CD14-positive monocyte (primary cell): ENCODE measurements at regions not wholly inside any gene's neighbourhood (a gene's known extent, or its start where the extent isn't known, plus 50 kb on each side); places are given as distances from the start of the nearest gene placed in this dataset.

Experiments
- DNase-seq, 3 donors: peaks; one replicate each; pipeline ENCODE4 v3.0.0-alpha.2; 2011 to 2022
- H2AFZ ChIP-seq: 2 replicates; pipeline ENCODE4 v1.6.0; 2012; ENCODE audit warnings: mild to moderate bottlenecking, low read depth, low read length, inconsistent platforms; ENCODE audit not compliant: insufficient read depth, poor library complexity, severe bottlenecking
- H3K27ac ChIP-seq, 2 donors: 1 replicate in 1 of 2; 2 replicates in 1 of 2; pipeline ENCODE4 v1.5.1; 2012 to 2013; ENCODE audit warnings: low read length in 2 of 2, control low read depth in 1 of 2, inconsistent platforms in 1 of 2, low read depth in 1 of 2, mild to moderate bottlenecking in 1 of 2
- H3K27me3 ChIP-seq, 2 donors: one replicate each; pipeline versions ENCODE4 v1.6.0 to v1.6.1; 2011 to 2013; ENCODE audit warnings: low read length in 2 of 2; ENCODE audit not compliant: control insufficient read depth in 2 of 2, insufficient read depth in 2 of 2
- H3K36me3 ChIP-seq, 2 donors: replicated peaks in 1 of 2; 1 replicate in 1 of 2; 2 replicates in 1 of 2; pipeline versions ENCODE4 v1.5.1 to v1.6.1; 2012 to 2013; ENCODE audit warnings: low read length in 2 of 2, control low read depth in 1 of 2, inconsistent platforms in 1 of 2, mild to moderate bottlenecking in 1 of 2; ENCODE audit not compliant: insufficient read depth in 2 of 2, control insufficient read depth in 1 of 2
- H3K4me1 ChIP-seq, 2 donors: 1 replicate in 1 of 2; 2 replicates in 1 of 2; pipeline versions ENCODE4 v1.5.1 to v1.6.1; 2012 to 2013; ENCODE audit warnings: low read length in 2 of 2, control low read depth in 1 of 2, inconsistent platforms in 1 of 2, mild to moderate bottlenecking in 1 of 2, moderate library complexity in 1 of 2; ENCODE audit not compliant: insufficient read depth in 2 of 2, control insufficient read depth in 1 of 2
- H3K4me2 ChIP-seq: replicated peaks from 2 replicates; pipeline ENCODE3; 2012; ENCODE audit warnings: low read length, moderate library complexity, mild to moderate bottlenecking; ENCODE audit not compliant: poor library complexity, severe bottlenecking; ENCODE audit errors: extremely low read depth
- H3K4me3 ChIP-seq, 3 experiments: fragments of 200-600 bp in 1 of 3; sonication (generic) in 1 of 3; replicated peaks in 1 of 3; 1 replicate in 2 of 3; 2 replicates in 1 of 3; pipeline ENCODE4 v1.5.1; 2011 to 2013; ENCODE audit warnings: low read length in 3 of 3, mild to moderate bottlenecking in 3 of 3, control low read depth in 2 of 3, low read depth in 2 of 3, inconsistent platforms in 1 of 3, moderate library complexity in 1 of 3
- H3K79me2 ChIP-seq: 2 replicates; pipeline ENCODE4 v1.6.0; 2012; ENCODE audit warnings: mild to moderate bottlenecking, control low read depth, inconsistent platforms, low read length, moderate library complexity; ENCODE audit not compliant: insufficient read depth
- H3K9ac ChIP-seq: 2 replicates; pipeline ENCODE4 v1.6.0; 2017; ENCODE audit warnings: low read length, mild to moderate bottlenecking; ENCODE audit not compliant: insufficient read depth, poor library complexity, severe bottlenecking
- H3K9me3 ChIP-seq, 2 donors: replicated peaks in 1 of 2; 1 replicate in 1 of 2; 2 replicates in 1 of 2; pipeline versions ENCODE4 v1.5.1 to v1.6.1; 2012 to 2013; ENCODE audit warnings: low read length in 2 of 2, control low read depth in 1 of 2; ENCODE audit not compliant: control insufficient read depth in 1 of 2, insufficient read depth in 1 of 2
- H4K20me1 ChIP-seq: 2 replicates; pipeline ENCODE4 v1.6.0; 2012; ENCODE audit warnings: mild to moderate bottlenecking, low read length, control low read depth, moderate library complexity; ENCODE audit not compliant: insufficient read depth
- H3K27ac Mint-ChIP-seq, 7 donors: one replicate each; pipeline ENCODE4 v1.8.0; 2020; ENCODE audit warnings: mild to moderate bottlenecking in 7 of 7, mixed read lengths in 7 of 7, moderate library complexity in 6 of 7, inconsistent platforms in 2 of 7
- H3K27me3 Mint-ChIP-seq, 3 donors: one replicate each; pipeline ENCODE4 v1.8.0; 2021 to 2022; ENCODE audit warnings: low read depth in 3 of 3, mild to moderate bottlenecking in 3 of 3, mixed read lengths in 3 of 3, moderate library complexity in 3 of 3, inconsistent platforms in 1 of 3
- H3K36me3 Mint-ChIP-seq, 2 donors: one replicate each; pipeline ENCODE4 v1.8.0; 2020; ENCODE audit warnings: mixed read lengths in 2 of 2, inconsistent platforms in 1 of 2, mild to moderate bottlenecking in 1 of 2
- H3K4me1 Mint-ChIP-seq: one replicate; pipeline ENCODE4 v1.8.0; 2020; ENCODE audit warnings: mild to moderate bottlenecking, mixed read lengths
- H3K4me3 Mint-ChIP-seq, 2 donors: one replicate each; pipeline ENCODE4 v1.8.0; 2020; ENCODE audit warnings: mild to moderate bottlenecking in 2 of 2, mixed read lengths in 2 of 2, moderate library complexity in 1 of 2
- H3K9me3 Mint-ChIP-seq, 7 donors: one replicate each; pipeline ENCODE4 v1.8.0; 2020 to 2022; ENCODE audit warnings: mixed read lengths in 7 of 7, mild to moderate bottlenecking in 6 of 7, moderate library complexity in 6 of 7, inconsistent platforms in 2 of 7
- WGBS: methylation state at CpG from one replicate; pipeline ENCODE4 v1.1.5; 2013; ENCODE audit warnings: missing lambda C conversion rate; ENCODE audit not compliant: insufficient coverage; 5-methylcytosine and 5-hydroxymethylcytosine counted together
- intact Hi-C, 2 donors: fragments of 100-400 bp; cut with micrococcal nuclease; formaldehyde crosslinking; loops; one replicate each; pipeline versions ENCODE4 v1.15.0 to v1.15.1; 2023
- TF ChIP-seq, protein P1 (sequence below): fragments of 200-600 bp; IDR thresholded peaks from one replicate; pipeline ENCODE4 v1.8.0; 2022; ENCODE audit warnings: antibody characterized with exemption, mild to moderate bottlenecking

DNA sequence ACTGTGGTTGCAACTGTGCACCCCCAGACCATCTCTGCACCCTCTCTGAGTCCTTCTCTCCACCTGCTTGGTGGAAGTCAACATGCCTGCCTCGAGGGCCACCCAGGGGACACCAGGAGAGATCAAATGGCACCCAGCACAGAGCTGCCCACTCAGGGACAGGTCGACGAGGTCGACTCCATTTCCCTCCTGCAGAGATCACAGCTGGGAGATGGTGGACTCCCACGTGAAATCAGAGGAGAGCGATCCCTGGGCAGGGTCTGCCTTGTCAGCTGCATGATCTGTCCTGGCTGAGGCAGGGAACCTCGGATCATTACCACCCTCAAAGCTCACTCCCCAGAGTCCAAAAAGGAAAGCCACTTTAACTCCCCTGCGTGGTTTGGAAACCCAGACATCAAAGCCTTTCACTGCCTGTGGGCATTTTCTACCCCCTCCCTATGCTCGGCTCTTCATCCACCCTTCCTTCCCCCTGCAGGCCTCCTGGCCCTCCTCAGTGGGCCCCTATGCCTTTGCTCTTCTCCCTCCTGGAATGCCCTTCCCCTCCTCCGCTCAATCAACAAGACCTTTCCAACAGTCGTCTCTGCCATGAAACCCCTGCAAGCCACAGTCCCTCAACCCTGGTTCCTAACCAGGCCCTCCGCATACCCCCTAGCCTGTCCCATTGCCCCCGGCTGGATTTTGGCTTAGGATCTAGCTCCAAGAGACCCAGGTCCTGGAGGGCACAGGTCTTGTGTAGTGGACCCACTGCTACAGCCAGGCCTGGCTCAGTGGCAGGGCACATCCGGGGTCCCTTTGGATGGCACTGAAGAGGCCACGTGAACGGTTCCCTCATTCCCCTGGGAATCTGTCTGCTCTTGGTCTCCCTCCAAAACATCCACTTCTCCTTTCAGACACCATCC lies 103.8 kb upstream of the RPL38 start:
- Histone ChIP-seq H3K9ac (no peak overlapping the region), H3K4me2 (no peak overlapping the region), H4K20me1 (no peaks in the 10 kb centered on the region), H3K79me2 (no peaks in the 10 kb centered on the region), H2AFZ (no peak overlapping the region), H3K36me3 (no peaks in the 10 kb centered on the region), H3K4me3 (no peak overlapping the region), H3K9me3 (no peaks in the 10 kb centered on the region), H3K27me3 (no peaks in the 10 kb centered on the region), H3K27ac (no peak overlapping the region), H3K4me1 (no peaks in the 10 kb centered on the region)
- no peak for DNase-seq
- H3K4me3 Mint-ChIP-seq = no peak overlapping the region
- no peaks in the 10 kb centered on the region for H3K9me3 Mint-ChIP-seq
- 68% methylated on average over 11 of the region's 16 CpGs for WGBS
- peaks cover 5 to 11% (median 10%) of the 10 kb centered on the region in 3 donors for H3K27me3 Mint-ChIP-seq
- no peaks in the 10 kb centered on the region for H3K4me1 Mint-ChIP-seq
- intact Hi-C loops = no loop called here
- no peak overlapping the region for H3K27ac Mint-ChIP-seq
- TF ChIP-seq, protein P1, sequence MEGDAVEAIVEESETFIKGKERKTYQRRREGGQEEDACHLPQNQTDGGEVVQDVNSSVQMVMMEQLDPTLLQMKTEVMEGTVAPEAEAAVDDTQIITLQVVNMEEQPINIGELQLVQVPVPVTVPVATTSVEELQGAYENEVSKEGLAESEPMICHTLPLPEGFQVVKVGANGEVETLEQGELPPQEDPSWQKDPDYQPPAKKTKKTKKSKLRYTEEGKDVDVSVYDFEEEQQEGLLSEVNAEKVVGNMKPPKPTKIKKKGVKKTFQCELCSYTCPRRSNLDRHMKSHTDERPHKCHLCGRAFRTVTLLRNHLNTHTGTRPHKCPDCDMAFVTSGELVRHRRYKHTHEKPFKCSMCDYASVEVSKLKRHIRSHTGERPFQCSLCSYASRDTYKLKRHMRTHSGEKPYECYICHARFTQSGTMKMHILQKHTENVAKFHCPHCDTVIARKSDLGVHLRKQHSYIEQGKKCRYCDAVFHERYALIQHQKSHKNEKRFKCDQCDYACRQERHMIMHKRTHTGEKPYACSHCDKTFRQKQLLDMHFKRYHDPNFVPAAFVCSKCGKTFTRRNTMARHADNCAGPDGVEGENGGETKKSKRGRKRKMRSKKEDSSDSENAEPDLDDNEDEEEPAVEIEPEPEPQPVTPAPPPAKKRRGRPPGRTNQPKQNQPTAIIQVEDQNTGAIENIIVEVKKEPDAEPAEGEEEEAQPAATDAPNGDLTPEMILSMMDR = no peak
- H3K36me3 Mint-ChIP-seq = no peaks in the 10 kb centered on the region

DNA sequence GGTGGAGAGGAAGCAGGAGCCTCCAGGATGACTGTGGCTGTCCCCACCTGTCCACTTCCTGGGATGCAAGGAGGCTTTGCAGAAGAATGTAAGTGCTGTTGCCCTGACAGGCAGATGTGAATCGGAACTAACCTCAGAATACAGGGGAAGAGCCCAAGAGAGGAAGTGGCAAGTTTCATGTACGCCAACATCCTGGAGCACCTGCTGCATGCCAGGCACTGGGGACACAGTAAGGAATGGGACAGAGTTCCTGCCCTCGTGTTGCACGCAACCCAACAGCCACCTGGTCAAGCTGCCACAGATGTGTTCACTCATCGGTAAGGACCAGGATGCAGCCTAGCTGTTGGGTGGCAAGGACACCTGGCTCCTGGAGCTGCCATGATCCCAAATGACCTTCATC lies 98.6 kb upstream of the RPL38 start:
- Histone ChIP-seq H3K4me2 (no peak overlapping the region), H3K27ac (no peak overlapping the region), H3K9me3 (no peaks in the 10 kb centered on the region), H3K9ac (no peak overlapping the region), H3K4me3 (no peak overlapping the region), H3K79me2 (no peaks in the 10 kb centered on the region), H3K4me1 (no peaks in the 10 kb centered on the region), H2AFZ (no peak overlapping the region), H4K20me1 (no peaks in the 10 kb centered on the region), H3K36me3 (no peaks in the 10 kb centered on the region), H3K27me3 (no peaks in the 10 kb centered on the region)
- Mint-ChIP-seq H3K4me3 (no peak overlapping the region), H3K36me3 (no peaks in the 10 kb centered on the region), H3K9me3 (no peaks in the 10 kb centered on the region), H3K27me3 (peaks cover 2 to 24% (median 21%) of the 10 kb centered on the region in 3 donors), H3K27ac (no peak overlapping the region), H3K4me1 (no peaks in the 10 kb centered on the region)
- intact Hi-C loops = no loop called here
- TF ChIP-seq, protein P1 = no peak
- 41% methylated on average over 5 of the region's 5 CpGs for WGBS
- no peak for DNase-seq
